ENCODE measurements at regions not wholly inside any gene's neighbourhood (a gene's known extent, or its start where the extent isn't known, plus 50 kb on each side); places are given as distances from the start of the nearest gene placed in this dataset.
A peak's percentile ranks its signal among the peaks of the same experiment; 100 is the strongest.

DNA sequence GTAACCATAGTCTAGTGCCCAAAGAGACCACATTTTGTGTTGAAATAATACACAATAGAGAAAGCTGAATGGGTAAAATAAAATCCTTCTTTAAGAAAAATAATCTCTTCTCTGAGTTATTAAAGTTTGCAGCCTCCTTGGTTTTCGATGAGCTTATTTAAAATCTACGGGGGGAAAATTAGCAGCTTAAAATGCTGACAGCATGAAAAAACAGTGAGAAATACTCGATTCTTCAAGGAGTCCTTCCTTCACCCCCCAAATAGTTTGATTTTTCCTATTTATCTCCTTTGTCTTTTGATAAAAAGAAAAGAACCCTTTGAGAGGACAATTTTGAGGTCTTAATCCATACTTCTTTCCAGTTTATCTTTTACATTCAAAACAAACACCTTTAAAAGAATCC, 394.0 kb upstream of the B3GALT2 start:
- WGBS (ENCODE audit: insufficient coverage, low coverage, missing lambda C conversion rate), result 2% methylated on average over 3 of the region's 3 CpGs
- BruUV-seq (replicated peaks), result no TSS peak
- CTCF ChIA-PET (ENCODE audit: low intra/inter-chr PET ratio), result no interaction called here
- TF ChIP-seq MAFF (IDR thresholded peaks at IDR 0.05; ENCODE audit: low read length) (peak; percentile 29; the same call in 1 of the 2 replicates), ELK1 (CRISPR knock-in tag; IDR thresholded peaks at IDR 0.05) (no peak), ZNF707 (CRISPR knock-in tag; conservative IDR thresholded peaks at IDR 0.05) (no peak), ARID3B (CRISPR knock-in tag; IDR thresholded peaks at IDR 0.05; ENCODE audit: borderline replicate concordance) (no peak), ZNF316 (IDR thresholded peaks at IDR 0.05) (0 out of 2 replicates have a peak, but pooled peaks have one; percentile 2), RBBP5 (IDR thresholded peaks at IDR 0.05; ENCODE audit: borderline replicate concordance, insufficient read depth, low read length, poor library complexity, severe bottlenecking) (no peak), RBM17 (IDR thresholded peaks at IDR 0.05; ENCODE audit: borderline replicate concordance, low read depth, low read length) (no peak), XRCC5 (IDR thresholded peaks at IDR 0.05; ENCODE audit: low read depth, low read length) (no peak)
- TF ChIP-seq, protein P1, sequence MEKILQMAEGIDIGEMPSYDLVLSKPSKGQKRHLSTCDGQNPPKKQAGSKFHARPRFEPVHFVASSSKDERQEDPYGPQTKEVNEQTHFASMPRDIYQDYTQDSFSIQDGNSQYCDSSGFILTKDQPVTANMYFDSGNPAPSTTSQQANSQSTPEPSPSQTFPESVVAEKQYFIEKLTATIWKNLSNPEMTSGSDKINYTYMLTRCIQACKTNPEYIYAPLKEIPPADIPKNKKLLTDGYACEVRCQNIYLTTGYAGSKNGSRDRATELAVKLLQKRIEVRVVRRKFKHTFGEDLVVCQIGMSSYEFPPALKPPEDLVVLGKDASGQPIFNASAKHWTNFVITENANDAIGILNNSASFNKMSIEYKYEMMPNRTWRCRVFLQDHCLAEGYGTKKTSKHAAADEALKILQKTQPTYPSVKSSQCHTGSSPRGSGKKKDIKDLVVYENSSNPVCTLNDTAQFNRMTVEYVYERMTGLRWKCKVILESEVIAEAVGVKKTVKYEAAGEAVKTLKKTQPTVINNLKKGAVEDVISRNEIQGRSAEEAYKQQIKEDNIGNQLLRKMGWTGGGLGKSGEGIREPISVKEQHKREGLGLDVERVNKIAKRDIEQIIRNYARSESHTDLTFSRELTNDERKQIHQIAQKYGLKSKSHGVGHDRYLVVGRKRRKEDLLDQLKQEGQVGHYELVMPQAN (IDR thresholded peaks at IDR 0.05; ENCODE audit: borderline replicate concordance), result no peak
- TF ChIP-seq, protein P2, sequence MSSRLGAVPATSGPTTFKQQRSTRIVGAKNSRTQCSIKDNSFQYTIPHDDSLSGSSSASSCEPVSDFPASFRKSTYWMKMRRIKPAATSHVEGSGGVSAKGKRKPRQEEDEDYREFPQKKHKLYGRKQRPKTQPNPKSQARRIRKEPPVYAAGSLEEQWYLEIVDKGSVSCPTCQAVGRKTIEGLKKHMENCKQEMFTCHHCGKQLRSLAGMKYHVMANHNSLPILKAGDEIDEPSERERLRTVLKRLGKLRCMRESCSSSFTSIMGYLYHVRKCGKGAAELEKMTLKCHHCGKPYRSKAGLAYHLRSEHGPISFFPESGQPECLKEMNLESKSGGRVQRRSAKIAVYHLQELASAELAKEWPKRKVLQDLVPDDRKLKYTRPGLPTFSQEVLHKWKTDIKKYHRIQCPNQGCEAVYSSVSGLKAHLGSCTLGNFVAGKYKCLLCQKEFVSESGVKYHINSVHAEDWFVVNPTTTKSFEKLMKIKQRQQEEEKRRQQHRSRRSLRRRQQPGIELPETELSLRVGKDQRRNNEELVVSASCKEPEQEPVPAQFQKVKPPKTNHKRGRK (tag; IDR thresholded peaks at IDR 0.05), result no peak
- TF ChIP-seq, protein P3, sequence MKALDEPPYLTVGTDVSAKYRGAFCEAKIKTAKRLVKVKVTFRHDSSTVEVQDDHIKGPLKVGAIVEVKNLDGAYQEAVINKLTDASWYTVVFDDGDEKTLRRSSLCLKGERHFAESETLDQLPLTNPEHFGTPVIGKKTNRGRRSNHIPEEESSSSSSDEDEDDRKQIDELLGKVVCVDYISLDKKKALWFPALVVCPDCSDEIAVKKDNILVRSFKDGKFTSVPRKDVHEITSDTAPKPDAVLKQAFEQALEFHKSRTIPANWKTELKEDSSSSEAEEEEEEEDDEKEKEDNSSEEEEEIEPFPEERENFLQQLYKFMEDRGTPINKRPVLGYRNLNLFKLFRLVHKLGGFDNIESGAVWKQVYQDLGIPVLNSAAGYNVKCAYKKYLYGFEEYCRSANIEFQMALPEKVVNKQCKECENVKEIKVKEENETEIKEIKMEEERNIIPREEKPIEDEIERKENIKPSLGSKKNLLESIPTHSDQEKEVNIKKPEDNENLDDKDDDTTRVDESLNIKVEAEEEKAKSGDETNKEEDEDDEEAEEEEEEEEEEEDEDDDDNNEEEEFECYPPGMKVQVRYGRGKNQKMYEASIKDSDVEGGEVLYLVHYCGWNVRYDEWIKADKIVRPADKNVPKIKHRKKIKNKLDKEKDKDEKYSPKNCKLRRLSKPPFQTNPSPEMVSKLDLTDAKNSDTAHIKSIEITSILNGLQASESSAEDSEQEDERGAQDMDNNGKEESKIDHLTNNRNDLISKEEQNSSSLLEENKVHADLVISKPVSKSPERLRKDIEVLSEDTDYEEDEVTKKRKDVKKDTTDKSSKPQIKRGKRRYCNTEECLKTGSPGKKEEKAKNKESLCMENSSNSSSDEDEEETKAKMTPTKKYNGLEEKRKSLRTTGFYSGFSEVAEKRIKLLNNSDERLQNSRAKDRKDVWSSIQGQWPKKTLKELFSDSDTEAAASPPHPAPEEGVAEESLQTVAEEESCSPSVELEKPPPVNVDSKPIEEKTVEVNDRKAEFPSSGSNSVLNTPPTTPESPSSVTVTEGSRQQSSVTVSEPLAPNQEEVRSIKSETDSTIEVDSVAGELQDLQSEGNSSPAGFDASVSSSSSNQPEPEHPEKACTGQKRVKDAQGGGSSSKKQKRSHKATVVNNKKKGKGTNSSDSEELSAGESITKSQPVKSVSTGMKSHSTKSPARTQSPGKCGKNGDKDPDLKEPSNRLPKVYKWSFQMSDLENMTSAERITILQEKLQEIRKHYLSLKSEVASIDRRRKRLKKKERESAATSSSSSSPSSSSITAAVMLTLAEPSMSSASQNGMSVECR (CRISPR knock-in tag; IDR thresholded peaks at IDR 0.05), result no peak

More for the DNA sequence above, 394.0 kb upstream of the B3GALT2 start:
- H3K4me3 ChIP-seq, result no peak overlapping the region
- no peaks in the 10 kb centered on the region for H3K79me2 ChIP-seq (ENCODE audit: control insufficient read depth, insufficient read depth, low read length)
- H3K36me3 ChIP-seq (ENCODE audit: control insufficient read depth, insufficient read depth, low read length), result no peaks in the 10 kb centered on the region
- H3K9me1 ChIP-seq (ENCODE audit: control insufficient read depth, insufficient read depth, low read length), result no peaks in the 10 kb centered on the region
- intact Hi-C loops (cut with micrococcal nuclease) (no loop called here), in situ Hi-C loops (cut with MboI) (no loop called here)
- H3K4me2 ChIP-seq (ENCODE audit: insufficient read depth, low read length), result no peak overlapping the region
- no peak overlapping the region for H3K9ac ChIP-seq (ENCODE audit: insufficient read depth in 1 of 2, low read depth in 2 of 2, low read length in 2 of 2)
- H3K4me1 ChIP-seq (replicated peaks in 1 of 2; ENCODE audit: control insufficient read depth in 2 of 2, insufficient read depth in 2 of 2, low read length in 2 of 2), result no peaks in the 10 kb centered on the region
- ATAC-seq (no peak), DNase-seq (ENCODE audit: extremely low read depth in 1 of 4, low spot score in 3 of 4) (no peak), FAIRE-seq (no peak)
- POLR2A ChIA-PET, result no interaction called here
- no peak overlapping the region for H2AFZ ChIP-seq (ENCODE audit: low read depth, low read length)
- no peaks in the 10 kb centered on the region for H4K20me1 ChIP-seq (replicated peaks; ENCODE audit: control insufficient read depth, insufficient read depth, low read length)
- H3K27ac ChIP-seq (ENCODE audit: extremely low read depth, low read depth, low read length), result no peak overlapping the region
- H3K9me3 ChIP-seq (replicated peaks; ENCODE audit: control insufficient read depth, insufficient read depth, low read depth, low read length), result no peaks in the 10 kb centered on the region; the same call in 1 of the 2 replicates
- H3K27me3 ChIP-seq (ENCODE audit: control insufficient read depth in 2 of 2, insufficient read depth in 2 of 2, low read length in 2 of 2), result no peaks in the 10 kb centered on the region

Measured in K562 (cell line).